ENCODE measurements at regions not wholly inside any gene's neighbourhood (a gene's known extent, or its start where the extent isn't known, plus 50 kb on each side); places are given as distances from the start of the nearest gene placed in this dataset.

DNA sequence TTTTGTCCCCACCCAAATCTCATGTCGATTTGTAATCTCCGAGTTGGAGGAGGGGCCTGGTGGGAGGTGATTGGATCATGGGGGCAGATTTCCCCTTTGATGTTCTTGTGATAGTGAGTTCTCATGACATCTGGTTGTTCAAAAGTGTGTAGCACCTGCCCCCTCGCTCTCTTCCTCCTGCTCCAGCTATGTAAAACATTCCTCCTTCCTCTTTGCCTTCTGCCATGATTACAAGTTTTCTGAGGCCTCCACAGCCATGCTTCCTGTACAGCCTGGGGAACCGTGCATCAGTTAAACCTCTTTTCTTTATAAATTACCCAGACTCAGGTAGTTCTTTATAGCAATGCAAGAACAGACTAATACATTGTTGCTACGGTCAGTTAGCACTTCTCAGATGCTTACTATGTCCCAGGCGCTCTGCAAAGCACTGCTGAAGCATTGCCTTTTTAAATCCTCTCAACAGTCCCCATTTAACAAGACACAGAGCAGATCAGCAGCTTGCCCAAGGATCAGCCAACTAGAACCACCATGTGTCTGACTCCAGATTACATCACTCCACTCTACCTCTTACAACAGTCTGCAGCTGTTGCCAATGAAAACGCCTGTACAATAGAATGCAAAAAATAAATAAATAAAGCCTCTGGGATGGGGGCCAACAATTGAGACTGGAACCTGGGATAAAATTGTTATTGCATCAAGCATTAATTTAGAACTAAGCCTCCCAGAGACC is 52.4 kb upstream of the USP1 start:
- TF ChIP-seq REST (IDR thresholded peaks at IDR 0.05; ENCODE audit: borderline replicate concordance) (no peak), MXI1 (conservative IDR thresholded peaks at IDR 0.05; ENCODE audit: poor library complexity, severe bottlenecking) (no peak), EZH2 (IDR thresholded peaks at IDR 0.05; ENCODE audit: borderline replicate concordance, insufficient read depth, low read length, poor library complexity, severe bottlenecking) (no peak), RAD21 (conservative IDR thresholded peaks at IDR 0.05) (no peak), TAF1 (IDR thresholded peaks at IDR 0.05; ENCODE audit: low read depth) (no peak), POLR2AphosphoS5 (IDR thresholded peaks at IDR 0.05) (no peak), EP300 (conservative IDR thresholded peaks at IDR 0.05; ENCODE audit: poor library complexity, severe bottlenecking) (no peak), SMC3 (conservative IDR thresholded peaks at IDR 0.05; ENCODE audit: poor library complexity) (no peak)
- TF ChIP-seq, protein P1, sequence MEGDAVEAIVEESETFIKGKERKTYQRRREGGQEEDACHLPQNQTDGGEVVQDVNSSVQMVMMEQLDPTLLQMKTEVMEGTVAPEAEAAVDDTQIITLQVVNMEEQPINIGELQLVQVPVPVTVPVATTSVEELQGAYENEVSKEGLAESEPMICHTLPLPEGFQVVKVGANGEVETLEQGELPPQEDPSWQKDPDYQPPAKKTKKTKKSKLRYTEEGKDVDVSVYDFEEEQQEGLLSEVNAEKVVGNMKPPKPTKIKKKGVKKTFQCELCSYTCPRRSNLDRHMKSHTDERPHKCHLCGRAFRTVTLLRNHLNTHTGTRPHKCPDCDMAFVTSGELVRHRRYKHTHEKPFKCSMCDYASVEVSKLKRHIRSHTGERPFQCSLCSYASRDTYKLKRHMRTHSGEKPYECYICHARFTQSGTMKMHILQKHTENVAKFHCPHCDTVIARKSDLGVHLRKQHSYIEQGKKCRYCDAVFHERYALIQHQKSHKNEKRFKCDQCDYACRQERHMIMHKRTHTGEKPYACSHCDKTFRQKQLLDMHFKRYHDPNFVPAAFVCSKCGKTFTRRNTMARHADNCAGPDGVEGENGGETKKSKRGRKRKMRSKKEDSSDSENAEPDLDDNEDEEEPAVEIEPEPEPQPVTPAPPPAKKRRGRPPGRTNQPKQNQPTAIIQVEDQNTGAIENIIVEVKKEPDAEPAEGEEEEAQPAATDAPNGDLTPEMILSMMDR (IDR thresholded peaks at IDR 0.05; ENCODE audit: poor library complexity, severe bottlenecking) = no peak
- Histone ChIP-seq H2AFZ (ENCODE audit: low read depth, low read length) (no peak overlapping the region), H3K9me3 (ENCODE audit: low read length) (no peaks in the 10 kb centered on the region), H3K9ac (ENCODE audit: low read length) (no peak overlapping the region), H3K36me3 (ENCODE audit: insufficient read depth, low read length) (no peaks in the 10 kb centered on the region), H3K27ac (ENCODE audit: low read length) (no peak overlapping the region), H3K9me2 (ENCODE audit: insufficient read depth, low read length) (no peaks in the 10 kb centered on the region), H3F3A (ENCODE audit: insufficient read depth, low read length, poor library complexity, severe bottlenecking) (no peaks in the 10 kb centered on the region), H3K79me2 (replicated peaks; ENCODE audit: insufficient read depth, low read length) (no peaks in the 10 kb centered on the region), H3K4me2 (ENCODE audit: low read length) (no peak overlapping the region), H4K20me1 (ENCODE audit: insufficient read depth) (no peaks in the 10 kb centered on the region), H3K4me3 (ENCODE audit: low read length) (no peak overlapping the region), H3K27me3 (ENCODE audit: insufficient read depth, low read depth, low read length) (no peaks in the 10 kb centered on the region)

DNA sequence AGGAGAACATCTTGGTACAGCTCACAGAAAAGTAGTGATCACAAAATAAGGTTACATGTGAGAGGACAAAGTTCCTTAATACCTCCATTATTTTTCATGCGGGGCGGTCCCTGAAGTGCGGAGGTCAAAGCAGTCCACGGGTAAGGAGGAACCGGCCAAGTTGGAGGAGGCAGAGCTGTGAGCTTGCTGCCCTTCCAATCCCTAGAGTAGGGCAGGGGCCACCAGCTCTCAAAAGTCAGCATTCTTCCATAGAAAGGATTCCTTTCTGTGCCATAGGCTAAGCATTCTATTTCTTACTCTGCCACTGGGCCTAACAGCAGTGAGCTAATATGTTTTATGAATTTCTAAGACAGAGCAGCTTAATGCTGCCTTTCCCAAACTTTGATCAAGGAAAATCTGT is 50.9 kb upstream of the USP1 start:
- Histone ChIP-seq H2AFZ (ENCODE audit: low read depth, low read length) (no peak overlapping the region), H3K36me3 (ENCODE audit: insufficient read depth, low read length) (no peaks in the 10 kb centered on the region), H3K27ac (ENCODE audit: low read length) (no peak overlapping the region), H3K9me2 (ENCODE audit: insufficient read depth, low read length) (no peaks in the 10 kb centered on the region), H4K20me1 (ENCODE audit: insufficient read depth) (no peaks in the 10 kb centered on the region), H3K27me3 (ENCODE audit: insufficient read depth, low read depth, low read length) (no peaks in the 10 kb centered on the region), H3K9me3 (ENCODE audit: low read length) (no peaks in the 10 kb centered on the region), H3K79me2 (replicated peaks; ENCODE audit: insufficient read depth, low read length) (no peaks in the 10 kb centered on the region), H3K4me2 (ENCODE audit: low read length) (no peak overlapping the region), H3K4me3 (ENCODE audit: low read length) (no peak overlapping the region), H3K9ac (ENCODE audit: low read length) (no peak overlapping the region), H3F3A (ENCODE audit: insufficient read depth, low read length, poor library complexity, severe bottlenecking) (no peaks in the 10 kb centered on the region)
- TF ChIP-seq EZH2 (IDR thresholded peaks at IDR 0.05; ENCODE audit: borderline replicate concordance, insufficient read depth, low read length, poor library complexity, severe bottlenecking) = no peak
- TF ChIP-seq, protein P1 (IDR thresholded peaks at IDR 0.05; ENCODE audit: poor library complexity, severe bottlenecking) = no peak
- no peak for TF ChIP-seq REST (IDR thresholded peaks at IDR 0.05; ENCODE audit: borderline replicate concordance)
- TF ChIP-seq EP300 (conservative IDR thresholded peaks at IDR 0.05; ENCODE audit: poor library complexity, severe bottlenecking) = no peak
- no peak for TF ChIP-seq RAD21 (conservative IDR thresholded peaks at IDR 0.05)
- no peak for TF ChIP-seq SMC3 (conservative IDR thresholded peaks at IDR 0.05; ENCODE audit: poor library complexity)
- no peak for TF ChIP-seq POLR2AphosphoS5 (IDR thresholded peaks at IDR 0.05)
- no peak for TF ChIP-seq MXI1 (conservative IDR thresholded peaks at IDR 0.05; ENCODE audit: poor library complexity, severe bottlenecking)
- TF ChIP-seq TAF1 (IDR thresholded peaks at IDR 0.05; ENCODE audit: low read depth) = no peak

All from neural cell (in vitro differentiated cells).